ENCODE measurements at regions not wholly inside any gene's neighbourhood (a gene's known extent, or its start where the extent isn't known, plus 50 kb on each side); places are given as distances from the start of the nearest gene placed in this dataset.

DNA sequence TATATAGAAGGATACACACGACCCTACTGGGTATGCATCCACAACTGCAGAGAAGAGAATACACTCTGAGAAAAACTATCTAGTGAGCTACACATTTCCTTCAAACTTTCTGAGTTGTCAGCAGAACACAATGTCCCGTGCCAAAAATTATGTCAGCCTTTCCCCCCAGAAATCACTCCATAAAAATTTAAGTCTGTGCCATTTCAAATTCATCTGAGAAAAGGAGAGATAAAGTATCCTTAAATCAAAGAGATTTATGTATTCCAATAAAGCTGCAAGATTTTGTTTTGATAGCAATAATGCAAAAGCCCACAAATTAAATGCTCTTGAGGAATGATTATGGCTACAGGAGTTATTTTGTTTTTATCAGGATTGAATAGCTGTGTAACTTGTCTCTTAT is 760.1 kb downstream of the CDH11 start:
- no peaks in the 10 kb centered on the region for H3K9me3 ChIP-seq (ENCODE audit: control insufficient read depth, insufficient read depth, low read depth, low read length)
- POLR2A ChIA-PET, result no interaction called here
- TF ChIP-seq, protein P1, sequence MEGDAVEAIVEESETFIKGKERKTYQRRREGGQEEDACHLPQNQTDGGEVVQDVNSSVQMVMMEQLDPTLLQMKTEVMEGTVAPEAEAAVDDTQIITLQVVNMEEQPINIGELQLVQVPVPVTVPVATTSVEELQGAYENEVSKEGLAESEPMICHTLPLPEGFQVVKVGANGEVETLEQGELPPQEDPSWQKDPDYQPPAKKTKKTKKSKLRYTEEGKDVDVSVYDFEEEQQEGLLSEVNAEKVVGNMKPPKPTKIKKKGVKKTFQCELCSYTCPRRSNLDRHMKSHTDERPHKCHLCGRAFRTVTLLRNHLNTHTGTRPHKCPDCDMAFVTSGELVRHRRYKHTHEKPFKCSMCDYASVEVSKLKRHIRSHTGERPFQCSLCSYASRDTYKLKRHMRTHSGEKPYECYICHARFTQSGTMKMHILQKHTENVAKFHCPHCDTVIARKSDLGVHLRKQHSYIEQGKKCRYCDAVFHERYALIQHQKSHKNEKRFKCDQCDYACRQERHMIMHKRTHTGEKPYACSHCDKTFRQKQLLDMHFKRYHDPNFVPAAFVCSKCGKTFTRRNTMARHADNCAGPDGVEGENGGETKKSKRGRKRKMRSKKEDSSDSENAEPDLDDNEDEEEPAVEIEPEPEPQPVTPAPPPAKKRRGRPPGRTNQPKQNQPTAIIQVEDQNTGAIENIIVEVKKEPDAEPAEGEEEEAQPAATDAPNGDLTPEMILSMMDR (IDR thresholded peaks at IDR 0.05), result no peak
- TF ChIP-seq SIN3A (IDR thresholded peaks at IDR 0.05; ENCODE audit: borderline replicate concordance, insufficient read depth, low read depth, low read length) (no peak), POLR2AphosphoS5 (IDR thresholded peaks at IDR 0.05; ENCODE audit: low read depth, low read length) (no peak), TCF7L2 (IDR thresholded peaks at IDR 0.05; ENCODE audit: low read depth, low read length) (no peak)
- TF ChIP-seq, protein P2, sequence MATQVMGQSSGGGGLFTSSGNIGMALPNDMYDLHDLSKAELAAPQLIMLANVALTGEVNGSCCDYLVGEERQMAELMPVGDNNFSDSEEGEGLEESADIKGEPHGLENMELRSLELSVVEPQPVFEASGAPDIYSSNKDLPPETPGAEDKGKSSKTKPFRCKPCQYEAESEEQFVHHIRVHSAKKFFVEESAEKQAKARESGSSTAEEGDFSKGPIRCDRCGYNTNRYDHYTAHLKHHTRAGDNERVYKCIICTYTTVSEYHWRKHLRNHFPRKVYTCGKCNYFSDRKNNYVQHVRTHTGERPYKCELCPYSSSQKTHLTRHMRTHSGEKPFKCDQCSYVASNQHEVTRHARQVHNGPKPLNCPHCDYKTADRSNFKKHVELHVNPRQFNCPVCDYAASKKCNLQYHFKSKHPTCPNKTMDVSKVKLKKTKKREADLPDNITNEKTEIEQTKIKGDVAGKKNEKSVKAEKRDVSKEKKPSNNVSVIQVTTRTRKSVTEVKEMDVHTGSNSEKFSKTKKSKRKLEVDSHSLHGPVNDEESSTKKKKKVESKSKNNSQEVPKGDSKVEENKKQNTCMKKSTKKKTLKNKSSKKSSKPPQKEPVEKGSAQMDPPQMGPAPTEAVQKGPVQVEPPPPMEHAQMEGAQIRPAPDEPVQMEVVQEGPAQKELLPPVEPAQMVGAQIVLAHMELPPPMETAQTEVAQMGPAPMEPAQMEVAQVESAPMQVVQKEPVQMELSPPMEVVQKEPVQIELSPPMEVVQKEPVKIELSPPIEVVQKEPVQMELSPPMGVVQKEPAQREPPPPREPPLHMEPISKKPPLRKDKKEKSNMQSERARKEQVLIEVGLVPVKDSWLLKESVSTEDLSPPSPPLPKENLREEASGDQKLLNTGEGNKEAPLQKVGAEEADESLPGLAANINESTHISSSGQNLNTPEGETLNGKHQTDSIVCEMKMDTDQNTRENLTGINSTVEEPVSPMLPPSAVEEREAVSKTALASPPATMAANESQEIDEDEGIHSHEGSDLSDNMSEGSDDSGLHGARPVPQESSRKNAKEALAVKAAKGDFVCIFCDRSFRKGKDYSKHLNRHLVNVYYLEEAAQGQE (IDR thresholded peaks at IDR 0.05; ENCODE audit: insufficient read depth in 1 of 2, low read depth in 2 of 2, low read length in 1 of 2), result no peak

GRCh38 chr16:64358291-64358690 is 763.6 kb downstream of the CDH11 start:
- Histone ChIP-seq H3K4me3 (ENCODE audit: low read depth in 2 of 2, low read length in 2 of 2) (no peak overlapping the region), H3K9me3 (ENCODE audit: control insufficient read depth, insufficient read depth, low read depth, low read length) (no peaks in the 10 kb centered on the region), H3K27me3 (ENCODE audit: control insufficient read depth, insufficient read depth, low read length) (no peaks in the 10 kb centered on the region), H3K27ac (ENCODE audit: low read length) (no peak overlapping the region), H3K36me3 (ENCODE audit: control insufficient read depth, insufficient read depth, low read length) (no peaks in the 10 kb centered on the region), H3K4me1 (ENCODE audit: control insufficient read depth, insufficient read depth, low read length) (no peaks in the 10 kb centered on the region)
- ATAC-seq (no peak), DNase-seq (ENCODE audit: low read depth, low spot score) (no peak)
- no TSS peak for BruUV-seq (replicated peaks)
- CTCF ChIA-PET, result no interaction called here
- in situ Hi-C loops (cut with HindIII; ENCODE audit: low pct_unique_long_range_greater_than_20kb, low sequenced_read_pairs) (no loop called here), intact Hi-C loops (cut with micrococcal nuclease; ENCODE audit: unreplicated experiment) (no loop called here)
- TF ChIP-seq SIN3A (IDR thresholded peaks at IDR 0.05; ENCODE audit: borderline replicate concordance, insufficient read depth, low read depth, low read length) (no peak), TCF7L2 (IDR thresholded peaks at IDR 0.05; ENCODE audit: low read depth, low read length) (no peak), POLR2AphosphoS5 (IDR thresholded peaks at IDR 0.05; ENCODE audit: low read depth, low read length) (no peak)
- TF ChIP-seq, protein P2 (IDR thresholded peaks at IDR 0.05; ENCODE audit: insufficient read depth in 1 of 2, low read depth in 2 of 2, low read length in 1 of 2), result no peak
- TF ChIP-seq, protein P1 (IDR thresholded peaks at IDR 0.05), result no peak
- POLR2A ChIA-PET, result no interaction called here

More for the DNA sequence above, 760.1 kb downstream of the CDH11 start:
- Histone ChIP-seq H3K27me3 (ENCODE audit: control insufficient read depth, insufficient read depth, low read length) (no peaks in the 10 kb centered on the region), H3K27ac (ENCODE audit: low read length) (no peak overlapping the region), H3K4me3 (ENCODE audit: low read depth in 2 of 2, low read length in 2 of 2) (no peak overlapping the region), H3K4me1 (ENCODE audit: control insufficient read depth, insufficient read depth, low read length) (no peaks in the 10 kb centered on the region), H3K36me3 (ENCODE audit: control insufficient read depth, insufficient read depth, low read length) (no peaks in the 10 kb centered on the region)
- intact Hi-C loops (cut with micrococcal nuclease; ENCODE audit: unreplicated experiment), result no loop called here
- no peak for DNase-seq (ENCODE audit: low read depth, low spot score)
- no peak for ATAC-seq
- CTCF ChIA-PET, result no interaction called here
- BruUV-seq (replicated peaks), result no TSS peak
- in situ Hi-C loops (cut with HindIII; ENCODE audit: low pct_unique_long_range_greater_than_20kb, low sequenced_read_pairs), result no loop called here
